ENCODE measurements at regions not wholly inside any gene's neighbourhood (a gene's known extent, or its start where the extent isn't known, plus 50 kb on each side); places are given as distances from the start of the nearest gene placed in this dataset.
"Not testable (repeated sequence)": the region's sequence is repeated elsewhere in the genome, so short reads cannot be mapped to it uniquely, and the experiment has no call there.

GRCh38 chr1:105087506-105087905 lies 1337.8 kb downstream of the AMY1C start:
- no peak overlapping the region for H3K4me3 ChIP-seq (ENCODE audit: low read depth, low read length)

- no peak overlapping the region for H3K4me3 ChIP-seq (ENCODE audit: low read depth, low read length)
These were observed 1338.5 kb downstream of the AMY1C start for GRCh38 chr1:105088166-105088565.

- H3K4me3 ChIP-seq (ENCODE audit: low read depth, low read length), result not testable (repeated sequence)
These were observed 1344.2 kb downstream of the AMY1C start for GRCh38 chr1:105093893-105094292.

- no peak overlapping the region for H3K4me3 ChIP-seq (ENCODE audit: low read depth, low read length)
These were observed 1350.4 kb downstream of the AMY1C start for GRCh38 chr1:105100102-105100501.

GRCh38 chr1:105101261-105101660 lies 1351.6 kb downstream of the AMY1C start:
- H3K4me3 ChIP-seq (ENCODE audit: low read depth, low read length), result no peak overlapping the region

- no peak overlapping the region for H3K4me3 ChIP-seq (ENCODE audit: low read depth, low read length)
These were observed 1352.7 kb downstream of the AMY1C start for GRCh38 chr1:105102371-105102770.

GRCh38 chr1:105122041-105122440 lies 1372.3 kb downstream of the AMY1C start:
- no peak overlapping the region for H3K4me3 ChIP-seq (ENCODE audit: low read depth, low read length)

- no peak overlapping the region for H3K4me3 ChIP-seq (ENCODE audit: low read depth, low read length)
These were observed 1388.1 kb downstream of the AMY1C start for GRCh38 chr1:105137543-105138457.

- H3K4me3 ChIP-seq (ENCODE audit: low read depth, low read length), result no peak overlapping the region
These were observed 1388.8 kb downstream of the AMY1C start for GRCh38 chr1:105138458-105138893.

GRCh38 chr1:105172788-105173187 lies 1423.1 kb downstream of the AMY1C start:
- H3K4me3 ChIP-seq (ENCODE audit: low read depth, low read length), result no peak overlapping the region

GRCh38 chr1:105180789-105181188 lies 1431.1 kb downstream of the AMY1C start:
- H3K4me3 ChIP-seq (ENCODE audit: low read depth, low read length), result no peak overlapping the region

GRCh38 chr1:105204836-105205371 lies 1455.2 kb downstream of the AMY1C start:
- H3K4me3 ChIP-seq (ENCODE audit: low read depth, low read length), result no peak overlapping the region

GRCh38 chr1:105208581-105208980 lies 1458.9 kb downstream of the AMY1C start:
- H3K4me3 ChIP-seq (ENCODE audit: low read depth, low read length), result no peak overlapping the region

- no peak overlapping the region for H3K4me3 ChIP-seq (ENCODE audit: low read depth, low read length)
These were observed 1461.0 kb downstream of the AMY1C start for GRCh38 chr1:105210747-105211146.

GRCh38 chr1:105231378-105231777 lies 1481.7 kb downstream of the AMY1C start:
- no peak overlapping the region for H3K4me3 ChIP-seq (ENCODE audit: low read depth, low read length)

GRCh38 chr1:105243411-105243810 lies 1493.7 kb downstream of the AMY1C start:
- H3K4me3 ChIP-seq (ENCODE audit: low read depth, low read length), result no peak overlapping the region

GRCh38 chr1:105243969-105244368 lies 1494.3 kb downstream of the AMY1C start:
- no peak overlapping the region for H3K4me3 ChIP-seq (ENCODE audit: low read depth, low read length)

GRCh38 chr1:105254906-105255305 lies 1505.2 kb downstream of the AMY1C start:
- no peak overlapping the region for H3K4me3 ChIP-seq (ENCODE audit: low read depth, low read length)

- H3K4me3 ChIP-seq (ENCODE audit: low read depth, low read length), result no peak overlapping the region
These were observed 1510.3 kb downstream of the AMY1C start for GRCh38 chr1:105260001-105260400.

GRCh38 chr1:105270966-105271365 lies 1521.3 kb downstream of the AMY1C start:
- no peak overlapping the region for H3K4me3 ChIP-seq (ENCODE audit: low read depth, low read length)

- not testable (repeated sequence) for H3K4me3 ChIP-seq (ENCODE audit: low read depth, low read length)
These were observed 1522.7 kb downstream of the AMY1C start for GRCh38 chr1:105272376-105272775.

- no peak overlapping the region for H3K4me3 ChIP-seq (ENCODE audit: low read depth, low read length)
These were observed 1545.1 kb downstream of the AMY1C start for GRCh38 chr1:105294838-105295237.
